CD4-positive, alpha-beta memory T cell (primary cell): ENCODE measurements at regions not wholly inside any gene's neighbourhood (a gene's known extent, or its start where the extent isn't known, plus 50 kb on each side); places are given as distances from the start of the nearest gene placed in this dataset.

Source experiments
- CTCF ChIA-PET: fragments of 350-600 bp; sonication (Branson Sonifier 250); formaldehyde crosslinking; loops from one replicate; lab custom pipeline; 2021; ENCODE audit warnings: inconsistent platforms; ENCODE audit not compliant: partially characterized antibody; lab: Charles Lee
- POLR2A ChIA-PET: fragments of 350-600 bp; sonication (Branson Sonifier 250); formaldehyde crosslinking; loops from one replicate; lab custom pipeline; 2021; ENCODE audit not compliant: partially characterized antibody; lab: Charles Lee
- DNase-seq, 5 donors: peaks; one replicate each; pipeline versions ENCODE4 v3.0.0 to v3.0.0-alpha.2; 2020 to 2022; ENCODE audit warnings: mixed read lengths in 1 of 5
- H3K27ac ChIP-seq: one replicate; pipeline ENCODE4 v1.7.0; 2013; ENCODE audit warnings: low read depth, low read length
- H3K27me3 ChIP-seq: 2 replicates; pipeline ENCODE4 v1.7.0; 2013; ENCODE audit warnings: mild to moderate bottlenecking, low read length, moderate library complexity; ENCODE audit not compliant: insufficient read depth
- H3K36me3 ChIP-seq: 2 replicates; pipeline ENCODE4 v1.7.0; 2013; ENCODE audit warnings: mild to moderate bottlenecking, low read length, moderate library complexity; ENCODE audit not compliant: insufficient read depth
- H3K4me1 ChIP-seq: 2 replicates; pipeline ENCODE4 v1.7.0; 2013; ENCODE audit warnings: mild to moderate bottlenecking, low read length, moderate library complexity; ENCODE audit not compliant: insufficient read depth
- H3K4me3 ChIP-seq, 2 donors: one replicate each; pipeline ENCODE4 v1.7.0; 2013; ENCODE audit warnings: low read length in 2 of 2, mild to moderate bottlenecking in 1 of 2
- H3K9me3 ChIP-seq, 2 donors: one replicate each; pipeline ENCODE4 v1.7.0; 2013; ENCODE audit warnings: low read length in 2 of 2, control low read depth in 1 of 2; ENCODE audit not compliant: control insufficient read depth in 1 of 2
- H3K27ac Mint-ChIP-seq, 7 donors: one replicate each; pipeline ENCODE4 v1.8.0; 2020 to 2021; ENCODE audit warnings: mixed read lengths in 7 of 7, mild to moderate bottlenecking in 6 of 7, inconsistent platforms in 3 of 7, moderate library complexity in 3 of 7
- H3K27me3 Mint-ChIP-seq, 2 donors: one replicate each; pipeline ENCODE4 v1.8.0; 2020 to 2021; ENCODE audit warnings: mixed read lengths in 2 of 2
- H3K36me3 Mint-ChIP-seq, 2 donors: one replicate each; pipeline ENCODE4 v1.8.0; 2020 to 2021; ENCODE audit warnings: mixed read lengths in 2 of 2, inconsistent platforms in 1 of 2, mild to moderate bottlenecking in 1 of 2
- H3K4me1 Mint-ChIP-seq, 4 donors: one replicate each; pipeline ENCODE4 v1.8.0; 2020 to 2021; ENCODE audit warnings: mixed read lengths in 4 of 4, mild to moderate bottlenecking in 1 of 4
- H3K4me3 Mint-ChIP-seq, 8 donors: one replicate each; pipeline ENCODE4 v1.8.0; 2020 to 2021; ENCODE audit warnings: mixed read lengths in 8 of 8, mild to moderate bottlenecking in 7 of 8, moderate library complexity in 6 of 8, inconsistent platforms in 3 of 8
- H3K9me3 Mint-ChIP-seq, 8 donors: one replicate each; pipeline ENCODE4 v1.8.0; 2020 to 2021; ENCODE audit warnings: mixed read lengths in 8 of 8, mild to moderate bottlenecking in 5 of 8, inconsistent platforms in 3 of 8, moderate library complexity in 1 of 8
- intact Hi-C: fragments of 100-400 bp; cut with micrococcal nuclease; formaldehyde crosslinking; loops from one replicate; pipeline ENCODE4 v1.15.1; 2023

DNA sequence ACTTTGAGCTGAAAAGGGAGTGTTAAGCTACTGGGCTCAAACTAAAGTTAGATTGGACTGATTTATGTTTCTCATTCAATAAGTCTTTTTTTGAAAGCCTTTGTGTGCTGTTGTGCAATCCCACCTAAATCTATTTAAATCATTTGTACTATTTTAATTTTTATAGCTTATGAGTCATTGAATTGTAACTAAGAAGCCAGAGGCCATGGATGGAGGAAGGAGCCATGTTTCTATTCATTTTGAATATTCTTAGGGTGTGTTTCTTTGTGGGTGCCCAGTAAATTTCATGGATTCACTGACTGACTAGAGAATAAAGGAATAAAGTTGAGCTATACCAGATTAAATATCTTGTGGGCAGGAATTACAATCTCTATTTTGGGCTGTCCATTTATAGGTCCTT, 238.5 kb downstream of the KIF4B start:
- Mint-ChIP-seq H3K36me3 (no peaks in the 10 kb centered on the region), H3K4me3 (no peak overlapping the region), H3K27ac (no peak overlapping the region), H3K4me1 (no peaks in the 10 kb centered on the region), H3K9me3 (peaks cover 0 to 6% (median 0%) of the 10 kb centered on the region in 8 donors), H3K27me3 (no peaks in the 10 kb centered on the region)
- DNase-seq = no peak
- ChIA-PET CTCF (no interaction called here), POLR2A (no interaction called here)
- H3K36me3 ChIP-seq = no peaks in the 10 kb centered on the region
- no peaks in the 10 kb centered on the region for H3K4me1 ChIP-seq
- H3K9me3 ChIP-seq = no peaks in the 10 kb centered on the region
- no peaks in the 10 kb centered on the region for H3K27me3 ChIP-seq
- intact Hi-C loops = no loop called here
- no peak overlapping the region for H3K4me3 ChIP-seq
- H3K27ac ChIP-seq = no peak overlapping the region

DNA sequence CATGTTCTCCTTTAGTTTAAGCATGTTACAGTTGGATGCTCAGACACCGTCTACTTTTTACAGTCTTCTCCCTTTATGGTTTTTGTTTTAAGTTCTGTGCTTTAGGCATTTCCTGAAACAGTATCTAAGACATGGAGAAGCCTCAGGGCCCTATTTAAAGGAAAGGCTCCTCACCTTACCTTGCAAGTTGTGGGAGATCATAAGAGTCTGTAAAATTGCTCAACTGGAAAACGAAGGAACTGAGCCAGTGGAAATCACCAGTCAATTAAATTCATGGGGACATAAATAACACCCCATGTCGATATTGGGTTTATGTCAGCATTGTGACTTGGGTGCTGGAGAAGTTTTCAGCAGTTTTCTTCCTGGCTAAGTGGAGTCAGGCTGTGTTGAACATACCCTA, 239.2 kb downstream of the KIF4B start:
- intact Hi-C loops = no loop called here

DNA sequence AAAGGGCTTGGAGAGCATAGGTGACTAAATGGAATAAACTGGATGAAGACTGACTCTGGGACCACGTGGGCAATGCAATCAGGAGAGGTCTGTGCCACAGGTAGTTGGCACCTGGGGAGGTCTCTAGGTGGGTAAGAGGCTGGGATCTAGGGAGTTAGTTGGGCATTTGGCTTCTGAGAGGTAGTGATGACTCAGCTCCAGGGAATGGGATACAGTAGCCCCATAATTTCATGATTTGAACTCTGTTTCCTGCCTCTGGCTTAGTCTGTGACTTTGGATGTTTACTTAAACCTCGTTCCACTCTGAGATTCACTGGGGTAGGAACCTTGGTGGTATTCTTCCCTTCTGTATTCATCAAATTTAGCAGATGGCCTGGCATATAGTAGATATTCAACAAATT, 240.8 kb downstream of the KIF4B start:
- H3K4me1 ChIP-seq = no peaks in the 10 kb centered on the region
- no peak overlapping the region for H3K27ac ChIP-seq
- ChIA-PET POLR2A (no interaction called here), CTCF (no interaction called here)
- Mint-ChIP-seq H3K4me1 (no peaks in the 10 kb centered on the region), H3K36me3 (no peaks in the 10 kb centered on the region), H3K9me3 (peaks cover 0 to 3% (median 0%) of the 10 kb centered on the region in 8 donors), H3K27ac (no peak overlapping the region), H3K27me3 (peaks cover 0 to 2% of the 10 kb centered on the region in 2 donors), H3K4me3 (no peak overlapping the region)
- H3K9me3 ChIP-seq = no peaks in the 10 kb centered on the region
- no peak overlapping the region for H3K4me3 ChIP-seq
- intact Hi-C loops = no loop called here
- no peaks in the 10 kb centered on the region for H3K27me3 ChIP-seq
- H3K36me3 ChIP-seq = no peaks in the 10 kb centered on the region
- no peak for DNase-seq

More for the DNA sequence above, 239.2 kb downstream of the KIF4B start:
- Mint-ChIP-seq H3K36me3 (no peaks in the 10 kb centered on the region), H3K27me3 (no peaks in the 10 kb centered on the region), H3K4me3 (no peak overlapping the region), H3K27ac (no peak overlapping the region), H3K4me1 (no peaks in the 10 kb centered on the region), H3K9me3 (peaks cover 0 to 6% (median 0%) of the 10 kb centered on the region in 8 donors)
- ChIA-PET POLR2A (no interaction called here), CTCF (no interaction called here)
- H3K4me1 ChIP-seq = no peaks in the 10 kb centered on the region
- H3K4me3 ChIP-seq = no peak overlapping the region
- DNase-seq = no peak
- H3K27me3 ChIP-seq = no peaks in the 10 kb centered on the region
- no peak overlapping the region for H3K27ac ChIP-seq
- no peaks in the 10 kb centered on the region for H3K9me3 ChIP-seq
- H3K36me3 ChIP-seq = no peaks in the 10 kb centered on the region

DNA sequence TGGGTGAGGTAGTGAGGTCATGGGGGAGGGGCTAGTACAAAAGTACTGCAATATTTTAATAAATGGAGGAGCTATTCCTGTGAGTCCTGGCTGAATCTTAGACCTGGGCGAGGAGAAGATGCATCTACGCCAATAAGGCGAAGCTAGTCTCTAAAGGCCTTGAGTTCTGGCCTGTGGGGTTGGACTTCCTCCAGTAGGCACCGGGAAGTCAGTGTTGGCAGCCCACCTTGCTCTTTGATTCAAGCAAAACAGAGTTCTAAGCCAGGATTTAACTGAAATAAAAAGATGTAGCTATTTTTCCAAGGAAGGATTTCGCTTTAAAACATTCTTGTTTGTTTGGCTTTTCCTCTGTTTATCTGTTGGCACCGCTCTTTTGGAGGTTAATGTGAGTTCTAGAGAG, 244.6 kb downstream of the KIF4B start:
- Mint-ChIP-seq H3K27ac (no peak overlapping the region), H3K27me3 (peaks cover 2% of the 10 kb centered on the region in 2 donors), H3K4me3 (no peak overlapping the region), H3K9me3 (peaks cover 0 to 2% (median 0%) of the 10 kb centered on the region in 8 donors), H3K4me1 (no peaks in the 10 kb centered on the region), H3K36me3 (no peaks in the 10 kb centered on the region)
- intact Hi-C loops = no loop called here
- Histone ChIP-seq H3K9me3 (no peaks in the 10 kb centered on the region), H3K4me1 (no peaks in the 10 kb centered on the region), H3K27ac (no peak overlapping the region), H3K27me3 (no peaks in the 10 kb centered on the region), H3K36me3 (no peaks in the 10 kb centered on the region), H3K4me3 (no peak overlapping the region)
- DNase-seq = no peak
- POLR2A ChIA-PET = no interaction called here
- CTCF ChIA-PET = no interaction called here

DNA sequence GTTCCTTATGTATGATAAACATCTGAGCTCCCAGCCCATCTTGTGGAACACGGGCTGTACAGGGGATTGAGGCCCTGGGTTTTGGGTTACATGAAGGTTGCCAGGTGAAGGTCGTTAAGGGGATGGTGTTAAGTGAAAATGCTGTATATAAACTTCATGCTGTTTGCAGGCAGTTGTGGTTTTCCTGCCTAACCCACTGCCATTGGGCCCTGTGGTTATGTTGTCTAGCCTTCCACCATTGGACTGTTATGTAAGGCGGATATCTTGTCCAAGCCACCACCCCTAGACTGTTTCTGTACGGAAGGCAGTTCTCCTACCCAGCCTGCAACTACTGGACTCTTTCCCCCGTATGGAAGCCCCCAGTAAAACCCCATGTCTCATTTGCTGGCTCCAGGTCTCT, 246.1 kb downstream of the KIF4B start:
- no peak for DNase-seq
- peaks cover 2% of the 10 kb centered on the region in 2 donors for H3K27me3 Mint-ChIP-seq
- Histone ChIP-seq H3K4me1 (no peaks in the 10 kb centered on the region), H3K4me3 (no peak overlapping the region), H3K9me3 (no peaks in the 10 kb centered on the region), H3K27me3 (no peaks in the 10 kb centered on the region), H3K27ac (no peak overlapping the region), H3K36me3 (no peaks in the 10 kb centered on the region)
- ChIA-PET POLR2A (no interaction called here), CTCF (no interaction called here)
- no peaks in the 10 kb centered on the region for H3K36me3 Mint-ChIP-seq
- H3K4me3 Mint-ChIP-seq = no peak overlapping the region
- intact Hi-C loops = no loop called here
- H3K27ac Mint-ChIP-seq = no peak overlapping the region
- no peaks in the 10 kb centered on the region for H3K4me1 Mint-ChIP-seq
- no peaks in the 10 kb centered on the region for H3K9me3 Mint-ChIP-seq

DNA sequence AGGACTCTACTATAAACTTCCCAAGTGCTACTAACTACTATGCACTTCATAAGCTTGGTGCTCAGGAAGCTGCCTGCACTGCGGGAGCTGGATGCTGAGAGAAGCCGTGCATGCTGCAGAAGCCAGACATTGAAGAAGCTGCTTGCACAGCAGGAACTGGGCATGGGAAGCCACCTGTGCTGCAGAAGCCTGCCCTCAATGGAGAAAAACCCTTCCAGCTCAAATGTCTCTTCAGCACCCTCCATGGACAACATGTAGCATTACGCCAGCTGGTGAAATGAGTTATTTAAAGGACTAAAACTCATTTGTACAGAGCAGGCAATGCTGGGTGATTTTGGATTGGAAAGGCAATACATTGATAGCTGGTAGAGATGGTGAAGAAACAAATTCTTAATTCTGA, 247.2 kb downstream of the KIF4B start:
- Histone ChIP-seq H3K27me3 (no peaks in the 10 kb centered on the region), H3K4me3 (no peak overlapping the region), H3K4me1 (no peaks in the 10 kb centered on the region), H3K27ac (no peak overlapping the region), H3K36me3 (no peaks in the 10 kb centered on the region), H3K9me3 (no peaks in the 10 kb centered on the region)
- ChIA-PET POLR2A (no interaction called here), CTCF (no interaction called here)
- Mint-ChIP-seq H3K4me1 (no peaks in the 10 kb centered on the region), H3K4me3 (no peak overlapping the region), H3K27me3 (peaks cover 2% of the 10 kb centered on the region in 2 donors), H3K36me3 (no peaks in the 10 kb centered on the region), H3K27ac (no peak overlapping the region), H3K9me3 (no peaks in the 10 kb centered on the region)
- no peak for DNase-seq
- intact Hi-C loops = no loop called here

DNA sequence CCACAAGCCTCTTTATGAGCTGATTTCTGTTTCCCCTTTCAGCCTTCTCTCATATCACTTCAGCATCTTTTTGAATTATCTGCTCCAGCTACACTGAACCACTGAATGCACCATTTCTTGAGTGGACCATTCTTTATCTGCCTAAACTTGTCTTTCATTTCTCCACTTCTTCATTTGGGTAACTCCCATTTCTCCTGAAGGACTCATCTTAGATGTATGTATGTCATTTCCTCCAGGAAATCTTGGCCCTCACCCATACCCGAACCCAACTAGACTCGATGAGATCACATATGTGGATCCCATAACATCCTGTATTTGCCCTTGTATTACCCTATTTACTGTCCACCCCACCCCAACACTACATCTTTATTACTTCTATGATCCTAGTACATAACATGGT, 249.8 kb downstream of the KIF4B start:
- no peak for DNase-seq
- Mint-ChIP-seq H3K4me3 (no peak overlapping the region), H3K9me3 (no peaks in the 10 kb centered on the region), H3K36me3 (no peaks in the 10 kb centered on the region), H3K27ac (no peak overlapping the region), H3K4me1 (no peaks in the 10 kb centered on the region), H3K27me3 (peaks cover 2% of the 10 kb centered on the region in 2 donors)
- H3K4me1 ChIP-seq = no peaks in the 10 kb centered on the region
- H3K36me3 ChIP-seq = no peaks in the 10 kb centered on the region
- intact Hi-C loops = no loop called here
- H3K4me3 ChIP-seq = no peak overlapping the region
- POLR2A ChIA-PET = no interaction called here
- H3K9me3 ChIP-seq = no peaks in the 10 kb centered on the region
- no peak overlapping the region for H3K27ac ChIP-seq
- no peaks in the 10 kb centered on the region for H3K27me3 ChIP-seq
- CTCF ChIA-PET = no interaction called here

DNA sequence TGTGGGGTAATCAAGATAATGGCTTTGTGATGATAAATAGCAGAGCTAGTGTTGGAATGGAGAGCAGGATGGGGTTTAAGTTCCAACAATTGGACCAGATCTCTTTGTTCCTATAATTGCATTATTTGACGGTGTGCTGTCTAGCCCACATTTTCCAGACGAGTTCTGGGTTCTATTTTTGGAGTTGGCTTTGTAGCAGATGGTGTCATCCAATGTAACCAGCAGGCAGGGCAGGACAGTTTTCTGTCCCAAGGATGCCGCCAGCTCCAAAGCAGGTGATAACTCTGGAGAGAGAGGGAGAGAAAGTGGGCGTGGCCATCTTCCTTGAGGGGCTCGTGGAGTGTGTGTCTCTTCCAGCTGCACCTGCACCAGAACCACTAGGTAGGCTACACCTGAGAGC, 251.3 kb downstream of the KIF4B start:
- H3K27me3 ChIP-seq = no peaks in the 10 kb centered on the region
- no peak overlapping the region for H3K27ac ChIP-seq
- Mint-ChIP-seq H3K4me3 (no peak overlapping the region), H3K27ac (no peak overlapping the region), H3K36me3 (no peaks in the 10 kb centered on the region), H3K27me3 (peaks cover 0 to 2% of the 10 kb centered on the region in 2 donors), H3K9me3 (peaks cover 0 to 4% (median 0%) of the 10 kb centered on the region in 8 donors), H3K4me1 (no peaks in the 10 kb centered on the region)
- H3K36me3 ChIP-seq = no peaks in the 10 kb centered on the region
- ChIA-PET POLR2A (no interaction called here), CTCF (no interaction called here)
- H3K4me1 ChIP-seq = no peaks in the 10 kb centered on the region
- intact Hi-C loops = no loop called here
- no peaks in the 10 kb centered on the region for H3K9me3 ChIP-seq
- no peak overlapping the region for H3K4me3 ChIP-seq
- DNase-seq = no peak
